Astrocyte of the spinal cord (primary cell): ENCODE measurements at regions not wholly inside any gene's neighbourhood (a gene's known extent, or its start where the extent isn't known, plus 50 kb on each side); places are given as distances from the start of the nearest gene placed in this dataset.

ENCODE experiments used
- DNase-seq: peaks from one replicate; pipeline ENCODE4 v3.0.0; 2011; ENCODE audit warnings: low read depth, low spot score
- H3K4me3 ChIP-seq: 2 replicates; pipeline ENCODE4 v1.5.1; 2011; ENCODE audit warnings: low read depth, mild to moderate bottlenecking, low read length, moderate library complexity
- CTCF ChIP-seq: IDR thresholded peaks from 2 replicates; pipeline ENCODE4 v1.5.1; 2012; ENCODE audit warnings: low read depth, mild to moderate bottlenecking, low read length, inconsistent platforms
- in situ Hi-C: cut with HindIII; loops from 2 replicates; pipeline ENCODE4 v1.10.0; 2017; ENCODE audit warnings: low sequenced_read_pairs

GRCh38 chr5:8321272-8321671, 452.3 kb downstream of the MTRR start:
- DNase-seq = no peak
- in situ Hi-C loops = no loop called here
- H3K4me3 ChIP-seq = no peak overlapping the region
- no peak for TF ChIP-seq CTCF

- DNase-seq = no peak
- no peak overlapping the region for H3K4me3 ChIP-seq
- no peak for TF ChIP-seq CTCF
- in situ Hi-C loops = no loop called here
Observed at GRCh38 chr5:8322484-8322883, 453.5 kb downstream of the MTRR start.

- no peak for DNase-seq
- no peak for TF ChIP-seq CTCF
- H3K4me3 ChIP-seq = no peak overlapping the region
- in situ Hi-C loops = no loop called here
Observed at GRCh38 chr5:8327016-8327415, 458.1 kb downstream of the MTRR start.

GRCh38 chr5:8329773-8330172, 460.8 kb downstream of the MTRR start:
- in situ Hi-C loops = no loop called here
- H3K4me3 ChIP-seq = no peak overlapping the region
- no peak for DNase-seq
- no peak for TF ChIP-seq CTCF

GRCh38 chr5:8332666-8333445, 463.9 kb downstream of the MTRR start:
- H3K4me3 ChIP-seq = no peak overlapping the region
- no peak for TF ChIP-seq CTCF
- no peak for DNase-seq
- in situ Hi-C loops = no loop called here

GRCh38 chr5:8333485-8333884, 464.5 kb downstream of the MTRR start:
- TF ChIP-seq CTCF = no peak
- no peak for DNase-seq
- no peak overlapping the region for H3K4me3 ChIP-seq
- in situ Hi-C loops = no loop called here

GRCh38 chr5:8333977-8334376, 465.0 kb downstream of the MTRR start:
- in situ Hi-C loops = no loop called here
- H3K4me3 ChIP-seq = no peak overlapping the region
- no peak for DNase-seq
- TF ChIP-seq CTCF = no peak
